DND-41 (cell line): ENCODE measurements at regions not wholly inside any gene's neighbourhood (a gene's known extent, or its start where the extent isn't known, plus 50 kb on each side); places are given as distances from the start of the nearest gene placed in this dataset.

ENCODE experiments used
- ATAC-seq: fragments of 200-7000 bp; cut with Tn5 transposase; 3 replicates; pipeline ENCODE4 v1.9.1; 2021; ENCODE audit warnings: low read depth; ENCODE audit not compliant: insufficient read depth
- DNase-seq: peaks from one replicate; pipeline ENCODE4 v3.0.0-alpha.2; 2020
- H2AFZ ChIP-seq: 2 replicates; pipeline ENCODE4 v1.6.0; 2012; ENCODE audit warnings: low read depth, low read length
- H3K27ac ChIP-seq: 2 replicates; pipeline ENCODE4 v1.5.1; 2012; ENCODE audit warnings: low read length, inconsistent platforms
- H3K27me3 ChIP-seq: fragments of 200-600 bp; sonication (generic); 2 replicates; pipeline ENCODE4 v1.6.0; 2012; ENCODE audit warnings: low read length, mild to moderate bottlenecking, inconsistent platforms; ENCODE audit not compliant: insufficient read depth, poor library complexity
- H3K36me3 ChIP-seq: 2 replicates; pipeline ENCODE4 v1.5.1; 2012; ENCODE audit warnings: low read length, inconsistent platforms; ENCODE audit not compliant: insufficient read depth
- H3K4me1 ChIP-seq: 2 replicates; pipeline ENCODE4 v1.5.1; 2012; ENCODE audit warnings: mild to moderate bottlenecking, low read length; ENCODE audit not compliant: insufficient read depth
- H3K4me2 ChIP-seq: 2 replicates; pipeline ENCODE4 v1.6.0; 2012; ENCODE audit warnings: mild to moderate bottlenecking, moderate library complexity, low read length, inconsistent platforms; ENCODE audit not compliant: insufficient read depth
- H3K4me3 ChIP-seq, 2 experiments: fragments of 200-600 bp in 1 of 2; shearing (Covaris generic) in 1 of 2; 2 replicates each; pipeline ENCODE4 v1.5.1; 2012 to 2016; ENCODE audit warnings: inconsistent platforms in 2 of 2, low read length in 2 of 2, mild to moderate bottlenecking in 2 of 2, low read depth in 1 of 2, moderate library complexity in 1 of 2
- H3K79me2 ChIP-seq: 2 replicates; pipeline ENCODE4 v1.6.0; 2012; ENCODE audit warnings: low read length, inconsistent platforms; ENCODE audit not compliant: insufficient read depth
- H3K9ac ChIP-seq: 2 replicates; pipeline ENCODE4 v1.6.0; 2012; ENCODE audit warnings: low read depth, mild to moderate bottlenecking, inconsistent platforms, low read length, moderate library complexity
- H3K9me3 ChIP-seq: 2 replicates; pipeline ENCODE4 v1.5.1; 2012; ENCODE audit warnings: low read length, moderate library complexity, mild to moderate bottlenecking, inconsistent platforms; ENCODE audit not compliant: insufficient read depth, severe bottlenecking
- H4K20me1 ChIP-seq: 2 replicates; pipeline ENCODE4 v1.6.0; 2012; ENCODE audit warnings: low read length; ENCODE audit not compliant: insufficient read depth
- CTCF ChIP-seq: IDR thresholded peaks from 2 replicates; pipeline ENCODE4 v1.5.1; 2012; ENCODE audit warnings: borderline replicate concordance, low read length, moderate library complexity, mild to moderate bottlenecking; ENCODE audit not compliant: poor library complexity, severe bottlenecking; ENCODE audit errors: extremely low read depth
- EZH2 ChIP-seq: IDR thresholded peaks from 3 replicates; pipeline ENCODE4 v1.6.1; 2012; ENCODE audit warnings: borderline replicate concordance, low read depth, mild to moderate bottlenecking, moderate library complexity, low read length, inconsistent platforms; ENCODE audit not compliant: severe bottlenecking

DNA sequence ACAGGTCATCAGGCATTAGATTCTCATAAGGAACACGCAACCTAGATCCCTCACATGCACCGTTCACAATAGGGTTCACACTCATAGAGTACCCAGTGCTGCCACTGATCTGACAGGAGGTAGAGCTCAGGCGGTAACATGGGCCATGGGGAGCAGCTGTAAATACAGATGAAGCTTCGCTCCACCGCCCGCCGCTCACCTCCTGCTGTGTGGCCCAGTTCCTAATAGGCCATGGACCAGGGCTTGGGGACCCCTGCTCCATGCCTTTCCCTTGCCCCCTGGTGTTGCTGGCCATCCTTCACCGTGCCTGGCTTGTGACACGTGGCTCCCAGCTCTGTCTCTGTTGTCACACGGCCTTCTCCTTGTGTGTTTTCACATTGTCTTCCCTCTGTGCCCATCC lies 171.1 kb upstream of the JARID2 start:
- no peak for TF ChIP-seq CTCF
- no peak for TF ChIP-seq EZH2
- Histone ChIP-seq H3K4me1 (no peaks in the 10 kb centered on the region), H2AFZ (no peak overlapping the region), H3K9ac (no peak overlapping the region), H3K9me3 (no peaks in the 10 kb centered on the region), H3K4me3 (no peak overlapping the region), H3K79me2 (no peaks in the 10 kb centered on the region), H3K27ac (no peak overlapping the region), H3K36me3 (no peaks in the 10 kb centered on the region), H4K20me1 (no peaks in the 10 kb centered on the region), H3K4me2 (no peak overlapping the region), H3K27me3 (no peaks in the 10 kb centered on the region)
- ATAC-seq: no peak
- DNase-seq: no peak

DNA sequence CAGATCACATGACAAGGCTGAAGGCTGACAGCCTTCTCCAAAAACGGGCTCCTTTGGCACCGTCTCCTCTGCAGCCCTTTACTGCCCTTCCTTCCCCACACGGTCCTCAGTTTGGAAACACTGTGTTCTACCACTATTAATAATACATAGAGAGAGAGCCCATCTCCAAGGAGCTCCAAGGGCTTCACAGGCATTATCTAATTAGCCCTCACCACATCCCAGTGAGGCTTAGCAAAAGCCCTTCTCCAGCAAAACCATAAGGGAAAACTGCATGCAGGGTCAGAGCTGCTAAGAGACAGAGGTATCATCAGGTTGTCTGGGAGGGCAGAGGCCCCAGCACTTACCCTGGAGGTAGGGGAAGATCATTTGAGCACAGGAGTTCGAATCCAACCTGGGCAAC lies 169.3 kb upstream of the JARID2 start:
- ATAC-seq: no peak
- Histone ChIP-seq H4K20me1 (no peaks in the 10 kb centered on the region), H3K9ac (no peak overlapping the region), H3K9me3 (no peaks in the 10 kb centered on the region), H3K79me2 (no peaks in the 10 kb centered on the region), H3K27ac (no peak overlapping the region), H3K4me1 (no peaks in the 10 kb centered on the region), H2AFZ (no peak overlapping the region), H3K36me3 (no peaks in the 10 kb centered on the region), H3K4me2 (no peak overlapping the region), H3K27me3 (no peaks in the 10 kb centered on the region), H3K4me3 (no peak overlapping the region)
- DNase-seq: no peak
- no peak for TF ChIP-seq CTCF

- H3K9me3 ChIP-seq: no peaks in the 10 kb centered on the region
- no peaks in the 10 kb centered on the region for H3K79me2 ChIP-seq
- no peak overlapping the region for H3K27ac ChIP-seq
- no peak overlapping the region for H3K4me3 ChIP-seq
- no peak for TF ChIP-seq CTCF
- no peak for TF ChIP-seq EZH2
- H3K4me2 ChIP-seq: no peak overlapping the region
- ATAC-seq (no peak), DNase-seq (no peak)
- no peaks in the 10 kb centered on the region for H4K20me1 ChIP-seq
- H3K27me3 ChIP-seq: no peaks in the 10 kb centered on the region
- no peaks in the 10 kb centered on the region for H3K36me3 ChIP-seq
- no peaks in the 10 kb centered on the region for H3K4me1 ChIP-seq
- peak overlapping the region; percentile 39; the same call in 1 of the 2 replicates for H2AFZ ChIP-seq
- H3K9ac ChIP-seq: no peak overlapping the region
Observed at GRCh38 chr6:15077006-15077405, 168.9 kb upstream of the JARID2 start.

GRCh38 chr6:15077961-15078360 lies 167.9 kb upstream of the JARID2 start:
- H4K20me1 ChIP-seq: no peaks in the 10 kb centered on the region
- ATAC-seq (no peak), DNase-seq (no peak)
- no peak for TF ChIP-seq EZH2
- no peaks in the 10 kb centered on the region for H3K36me3 ChIP-seq
- no peaks in the 10 kb centered on the region for H3K27me3 ChIP-seq
- H3K9me3 ChIP-seq: no peaks in the 10 kb centered on the region
- H3K9ac ChIP-seq: no peak overlapping the region
- H3K4me2 ChIP-seq: no peak overlapping the region
- H3K27ac ChIP-seq: no peak overlapping the region
- no peaks in the 10 kb centered on the region for H3K79me2 ChIP-seq
- no peaks in the 10 kb centered on the region for H3K4me1 ChIP-seq
- no peak overlapping the region for H3K4me3 ChIP-seq
- no peak overlapping the region for H2AFZ ChIP-seq
